ENCODE measurements at regions not wholly inside any gene's neighbourhood (a gene's known extent, or its start where the extent isn't known, plus 50 kb on each side); places are given as distances from the start of the nearest gene placed in this dataset.

- no peaks in the 10 kb centered on the region for H3K4me1 ChIP-seq (ENCODE audit: control insufficient read depth in 2 of 2, insufficient read depth in 2 of 2, low read length in 2 of 2)
- CTCF ChIA-PET = no interaction called here
- no peak overlapping the region for H3K4me3 ChIP-seq (ENCODE audit: control extremely low read depth in 1 of 5, extremely low read depth in 1 of 5, insufficient read depth in 1 of 5, low read depth in 2 of 5, low read length in 4 of 5)
Measured at GRCh38 chr1:182293119-182293589, 98.4 kb downstream of the GLUL start.

GRCh38 chr1:182292193-182292741 lies 99.3 kb downstream of the GLUL start:
- H3K9me3 ChIP-seq (ENCODE audit: control extremely low read depth in 1 of 3, control insufficient read depth in 2 of 3, insufficient read depth in 1 of 3, low read length in 2 of 3) = no peaks in the 10 kb centered on the region
- ATAC-seq (ENCODE audit: low read depth) = no peak

More at GRCh38 chr1:182293119-182293589, 98.4 kb downstream of the GLUL start:
- no peak overlapping the region for H3K9ac ChIP-seq (ENCODE audit: low read length)
- no peaks in the 10 kb centered on the region for H3K36me3 ChIP-seq (replicated peaks in 1 of 2; ENCODE audit: control extremely low read depth in 1 of 2, control insufficient read depth in 1 of 2, extremely low read depth in 1 of 2, insufficient read depth in 2 of 2, low read length in 1 of 2)
- no peaks in the 10 kb centered on the region for H3K4me1 Mint-ChIP-seq
- no peaks in the 10 kb centered on the region for H3K27me3 ChIP-seq (replicated peaks in 1 of 4; ENCODE audit: control extremely low read depth in 1 of 4, control insufficient read depth in 3 of 4, insufficient read depth in 4 of 4, low read length in 3 of 4)
- H3K27ac Mint-ChIP-seq = no peak overlapping the region
- H2AFZ ChIP-seq (ENCODE audit: insufficient read depth, low read depth, low read length, poor library complexity, severe bottlenecking) = no peak overlapping the region
- no peaks in the 10 kb centered on the region for H3K9me3 Mint-ChIP-seq (ENCODE audit: insufficient read depth)
- intact Hi-C loops (cut with micrococcal nuclease) = no loop called here
- TF ChIP-seq CTCF (IDR thresholded peaks at IDR 0.05) (no peak), EZH2 (IDR thresholded peaks at IDR 0.05; ENCODE audit: borderline replicate concordance, insufficient read depth, low read depth, low read length, poor library complexity, severe bottlenecking) (no peak)
- POLR2A ChIA-PET = no interaction called here
- H3K4me3 Mint-ChIP-seq = no peak overlapping the region
- peaks cover 19% of the 10 kb centered on the region for H3K27me3 Mint-ChIP-seq
- WGBS (ENCODE audit: insufficient coverage) = 78% methylated on average over 4 of the region's 5 CpGs
- H3K9me3 ChIP-seq (ENCODE audit: control extremely low read depth in 1 of 3, control insufficient read depth in 2 of 3, insufficient read depth in 1 of 3, low read length in 2 of 3) = no peaks in the 10 kb centered on the region
- no peak for DNase-seq
- no peak overlapping the region for H3K4me2 ChIP-seq (replicated peaks; ENCODE audit: low read depth, low read length, poor library complexity, severe bottlenecking)
- H3K79me2 ChIP-seq (ENCODE audit: control insufficient read depth, insufficient read depth, low read length) = no peaks in the 10 kb centered on the region
- H4K20me1 ChIP-seq (ENCODE audit: control insufficient read depth, insufficient read depth, low read length, poor library complexity, severe bottlenecking) = no peaks in the 10 kb centered on the region
- H3K27ac ChIP-seq (ENCODE audit: low read length in 2 of 2) = no peak overlapping the region
- ATAC-seq (ENCODE audit: low read depth) = no peak

More at GRCh38 chr1:182292193-182292741, 99.3 kb downstream of the GLUL start:
- Histone ChIP-seq H4K20me1 (ENCODE audit: control insufficient read depth, insufficient read depth, low read length, poor library complexity, severe bottlenecking) (no peaks in the 10 kb centered on the region), H3K79me2 (ENCODE audit: control insufficient read depth, insufficient read depth, low read length) (no peaks in the 10 kb centered on the region), H3K36me3 (replicated peaks in 1 of 2; ENCODE audit: control extremely low read depth in 1 of 2, control insufficient read depth in 1 of 2, extremely low read depth in 1 of 2, insufficient read depth in 2 of 2, low read length in 1 of 2) (no peaks in the 10 kb centered on the region), H3K9ac (ENCODE audit: low read length) (no peak overlapping the region), H2AFZ (ENCODE audit: insufficient read depth, low read depth, low read length, poor library complexity, severe bottlenecking) (no peak overlapping the region), H3K4me1 (ENCODE audit: control insufficient read depth in 2 of 2, insufficient read depth in 2 of 2, low read length in 2 of 2) (no peaks in the 10 kb centered on the region), H3K4me3 (ENCODE audit: control extremely low read depth in 1 of 5, extremely low read depth in 1 of 5, insufficient read depth in 1 of 5, low read depth in 2 of 5, low read length in 4 of 5) (no peak overlapping the region), H3K4me2 (replicated peaks; ENCODE audit: low read depth, low read length, poor library complexity, severe bottlenecking) (no peak overlapping the region), H3K27me3 (replicated peaks in 1 of 4; ENCODE audit: control extremely low read depth in 1 of 4, control insufficient read depth in 3 of 4, insufficient read depth in 4 of 4, low read length in 3 of 4) (no peaks in the 10 kb centered on the region), H3K27ac (ENCODE audit: low read length in 2 of 2) (no peak overlapping the region)
- TF ChIP-seq CTCF (IDR thresholded peaks at IDR 0.05) (no peak), EZH2 (IDR thresholded peaks at IDR 0.05; ENCODE audit: borderline replicate concordance, insufficient read depth, low read depth, low read length, poor library complexity, severe bottlenecking) (no peak)
- intact Hi-C loops (cut with micrococcal nuclease) = no loop called here
- no peak overlapping the region for H3K4me3 Mint-ChIP-seq
- ChIA-PET POLR2A (no interaction called here), CTCF (no interaction called here)
- no peaks in the 10 kb centered on the region for H3K4me1 Mint-ChIP-seq
- H3K27ac Mint-ChIP-seq = no peak overlapping the region
- H3K27me3 Mint-ChIP-seq = peaks cover 13% of the 10 kb centered on the region
- WGBS (ENCODE audit: insufficient coverage) = 100% methylated on average over 3 of the region's 8 CpGs
- no peaks in the 10 kb centered on the region for H3K9me3 Mint-ChIP-seq (ENCODE audit: insufficient read depth)
- DNase-seq = no peak

All from B cell (primary cell).